SU-DHL-6 (cell line): ENCODE measurements at regions not wholly inside any gene's neighbourhood (a gene's known extent, or its start where the extent isn't known, plus 50 kb on each side); places are given as distances from the start of the nearest gene placed in this dataset.

Experiments
- CTCF ChIP-seq: fragments of 200-600 bp; sonication (generic); IDR thresholded peaks from one replicate; pipeline ENCODE4 v1.5.1; 2017; ENCODE audit warnings: antibody characterized with exemption, mild to moderate bottlenecking, low read length, moderate library complexity; ENCODE audit not compliant: insufficient read depth, poor library complexity, severe bottlenecking
- EZH2phosphoT487 ChIP-seq: fragments of 200-600 bp; sonication (generic), shearing (Covaris generic); conservative IDR thresholded peaks from 2 replicates; pipeline ENCODE4 v1.6.1; 2018; ENCODE audit warnings: mild to moderate bottlenecking, antibody characterized with exemption, low read length, moderate library complexity, mixed read lengths

GRCh38 chr6:145469021-145469420 lies 266.3 kb downstream of the EPM2A start:
- no peak for TF ChIP-seq CTCF
- no peak for TF ChIP-seq EZH2phosphoT487
